ENCODE measurements at regions not wholly inside any gene's neighbourhood (a gene's known extent, or its start where the extent isn't known, plus 50 kb on each side); places are given as distances from the start of the nearest gene placed in this dataset.
"Not testable (repeated sequence)": the region's sequence is repeated elsewhere in the genome, so short reads cannot be mapped to it uniquely, and the experiment has no call there.

GRCh38 chr6:121599331-121599730 is 163.9 kb downstream of the GJA1 start:
- TF ChIP-seq HMGXB4 (CRISPR knock-in tag; IDR thresholded peaks at IDR 0.05; ENCODE audit: borderline replicate concordance); USF2 (IDR thresholded peaks at IDR 0.05); SREBF2 (IDR thresholded peaks at IDR 0.05); CTCF (IDR thresholded peaks at IDR 0.05); RAD21 (conservative IDR thresholded peaks at IDR 0.05 in 1 of 2, IDR thresholded peaks at IDR 0.05 in 1 of 2); EP300 (IDR thresholded peaks at IDR 0.05); POLR2A (IDR thresholded peaks at IDR 0.05; ENCODE audit: low read length); ZSCAN20 (CRISPR knock-in tag; IDR thresholded peaks at IDR 0.05): not testable (repeated sequence)

Measured in A549 (cell line).